OCI-LY3 (cell line): ENCODE measurements at regions not wholly inside any gene's neighbourhood (a gene's known extent, or its start where the extent isn't known, plus 50 kb on each side); places are given as distances from the start of the nearest gene placed in this dataset.

ENCODE experiments used
- H2AFZ ChIP-seq: fragments of 200-600, 300-600 bp; shearing (Covaris generic); 2 replicates; pipeline ENCODE4 v1.6.0; 2014; ENCODE audit warnings: antibody characterized with exemption, low read depth, low read length
- H3K27ac ChIP-seq: fragments of 200-600, 300-600 bp; sonication (generic); 2 replicates; pipeline ENCODE4 v1.5.1; 2014; ENCODE audit warnings: mild to moderate bottlenecking, low read length, moderate library complexity, mixed read lengths
- H3K27me3 ChIP-seq: fragments of 200-600, 300-600 bp; sonication (generic); 2 replicates; pipeline ENCODE4 v1.6.1; 2014; ENCODE audit warnings: low read depth, low read length, mixed read lengths
- H3K36me3 ChIP-seq: fragments of 200-600, 300-600 bp; sonication (generic); replicated peaks from 2 replicates; pipeline ENCODE3; 2014; ENCODE audit warnings: low read depth, low read length, mixed read lengths
- H3K4me1 ChIP-seq: fragments of 300-600, 200-600 bp; sonication (generic); 2 replicates; pipeline ENCODE4 v1.6.1; 2014; ENCODE audit warnings: low read length, mixed read lengths
- H3K4me2 ChIP-seq: fragments of 200-600, 300-600 bp; sonication (generic); 2 replicates; pipeline ENCODE4 v1.6.1; 2014; ENCODE audit warnings: low read length, mixed read lengths
- H3K4me3 ChIP-seq: fragments of 300-600, 200-600 bp; sonication (generic); 2 replicates; pipeline ENCODE4 v1.5.1; 2014; ENCODE audit warnings: antibody characterized with exemption, mild to moderate bottlenecking, low read length, moderate library complexity
- H3K79me2 ChIP-seq: fragments of 300-600, 200-600 bp; shearing (Covaris generic); 2 replicates; pipeline ENCODE4 v1.6.1; 2014; ENCODE audit warnings: mild to moderate bottlenecking, low read length, mixed read lengths
- H3K9ac ChIP-seq: fragments of 300-600, 200-600 bp; shearing (Covaris generic); 2 replicates; pipeline ENCODE4 v1.6.0; 2014; ENCODE audit warnings: mild to moderate bottlenecking, low read length, moderate library complexity
- H3K9me3 ChIP-seq: fragments of 200-600, 300-600 bp; shearing (Covaris generic); 2 replicates; pipeline ENCODE4 v1.6.1; 2014; ENCODE audit warnings: low read length, mixed read lengths; ENCODE audit not compliant: insufficient read depth
- H4K20me1 ChIP-seq: fragments of 200-600, 300-600 bp; sonication (generic); 2 replicates; pipeline ENCODE4 v1.6.1; 2016; ENCODE audit warnings: low read length, mixed read lengths; ENCODE audit not compliant: insufficient read depth
- EZH2phosphoT487 ChIP-seq: fragments of 200-600 bp; shearing (Covaris generic); IDR thresholded peaks from 2 replicates; pipeline ENCODE4 v1.6.1; 2018; ENCODE audit warnings: antibody characterized with exemption, mixed run types, low read depth
- TF ChIP-seq, protein P1 (sequence below): fragments of 200-600, 300-600 bp; sonication (generic); IDR thresholded peaks from 2 replicates; pipeline ENCODE4 v1.5.1; 2014; ENCODE audit warnings: antibody characterized with exemption, low read length, low read depth

DNA sequence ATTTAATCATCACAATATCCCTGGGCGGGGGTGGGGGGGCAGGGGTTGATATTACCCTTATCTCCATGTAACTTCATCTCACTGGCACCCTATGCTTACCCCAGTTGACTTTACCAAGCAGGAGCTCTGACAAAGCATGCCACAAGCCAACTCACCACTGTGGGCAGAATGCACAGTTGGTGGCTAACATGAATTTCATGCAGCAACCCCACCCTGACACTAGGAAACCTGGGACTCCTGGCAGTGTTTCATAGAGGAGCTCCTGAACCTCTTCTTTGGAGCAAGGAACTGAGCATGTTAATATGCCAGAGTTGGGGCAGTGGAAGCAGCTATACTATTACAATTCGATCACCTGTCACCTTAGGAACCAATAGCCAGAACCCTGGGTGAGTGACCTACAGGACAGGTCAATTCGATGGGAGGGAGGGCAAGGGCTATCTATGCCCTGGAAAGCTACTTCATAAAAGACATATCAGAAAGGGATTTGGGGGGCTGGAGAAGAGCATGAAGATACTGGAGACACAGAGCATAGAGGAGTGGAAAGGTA is 97.2 kb upstream of the ACSL4 start:
- Histone ChIP-seq H3K9me3 (no peaks in the 10 kb centered on the region), H3K9ac (no peak overlapping the region), H4K20me1 (no peaks in the 10 kb centered on the region), H3K4me2 (peak overlapping the region; percentile 41), H3K27ac (no peak overlapping the region), H3K4me3 (no peak overlapping the region), H3K79me2 (no peaks in the 10 kb centered on the region), H2AFZ (no peak overlapping the region), H3K4me1 (peaks cover 16% of the 10 kb centered on the region), H3K27me3 (no peaks in the 10 kb centered on the region), H3K36me3 (no peaks in the 10 kb centered on the region)
- no peak for TF ChIP-seq EZH2phosphoT487
- TF ChIP-seq, protein P1, sequence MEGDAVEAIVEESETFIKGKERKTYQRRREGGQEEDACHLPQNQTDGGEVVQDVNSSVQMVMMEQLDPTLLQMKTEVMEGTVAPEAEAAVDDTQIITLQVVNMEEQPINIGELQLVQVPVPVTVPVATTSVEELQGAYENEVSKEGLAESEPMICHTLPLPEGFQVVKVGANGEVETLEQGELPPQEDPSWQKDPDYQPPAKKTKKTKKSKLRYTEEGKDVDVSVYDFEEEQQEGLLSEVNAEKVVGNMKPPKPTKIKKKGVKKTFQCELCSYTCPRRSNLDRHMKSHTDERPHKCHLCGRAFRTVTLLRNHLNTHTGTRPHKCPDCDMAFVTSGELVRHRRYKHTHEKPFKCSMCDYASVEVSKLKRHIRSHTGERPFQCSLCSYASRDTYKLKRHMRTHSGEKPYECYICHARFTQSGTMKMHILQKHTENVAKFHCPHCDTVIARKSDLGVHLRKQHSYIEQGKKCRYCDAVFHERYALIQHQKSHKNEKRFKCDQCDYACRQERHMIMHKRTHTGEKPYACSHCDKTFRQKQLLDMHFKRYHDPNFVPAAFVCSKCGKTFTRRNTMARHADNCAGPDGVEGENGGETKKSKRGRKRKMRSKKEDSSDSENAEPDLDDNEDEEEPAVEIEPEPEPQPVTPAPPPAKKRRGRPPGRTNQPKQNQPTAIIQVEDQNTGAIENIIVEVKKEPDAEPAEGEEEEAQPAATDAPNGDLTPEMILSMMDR = no peak

DNA sequence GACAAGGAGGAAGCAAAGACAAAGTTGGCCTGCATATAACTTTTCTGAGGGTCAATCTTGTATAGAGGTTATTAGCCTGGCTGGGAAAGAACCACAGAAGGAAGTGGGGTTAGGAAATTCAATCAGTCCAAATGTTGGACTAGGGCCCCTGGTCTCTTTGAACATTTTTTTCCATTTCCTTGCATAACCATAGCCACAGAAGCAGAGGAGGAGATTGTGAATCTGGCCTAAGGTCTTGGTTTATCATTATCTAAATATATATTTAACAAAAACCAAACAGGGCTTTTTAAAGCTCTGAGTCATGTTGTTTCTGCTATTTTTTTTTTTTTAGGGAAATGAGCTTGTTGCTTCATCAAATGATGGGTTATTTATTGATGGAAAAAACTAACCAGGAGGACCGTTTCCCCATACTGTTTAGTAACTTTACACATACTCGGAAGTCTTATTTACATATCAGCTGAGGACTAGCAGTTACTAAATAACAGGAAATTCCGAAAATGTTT is 97.7 kb upstream of the ACSL4 start:
- H3K4me2 ChIP-seq = peak overlapping the region; percentile 41

DNA sequence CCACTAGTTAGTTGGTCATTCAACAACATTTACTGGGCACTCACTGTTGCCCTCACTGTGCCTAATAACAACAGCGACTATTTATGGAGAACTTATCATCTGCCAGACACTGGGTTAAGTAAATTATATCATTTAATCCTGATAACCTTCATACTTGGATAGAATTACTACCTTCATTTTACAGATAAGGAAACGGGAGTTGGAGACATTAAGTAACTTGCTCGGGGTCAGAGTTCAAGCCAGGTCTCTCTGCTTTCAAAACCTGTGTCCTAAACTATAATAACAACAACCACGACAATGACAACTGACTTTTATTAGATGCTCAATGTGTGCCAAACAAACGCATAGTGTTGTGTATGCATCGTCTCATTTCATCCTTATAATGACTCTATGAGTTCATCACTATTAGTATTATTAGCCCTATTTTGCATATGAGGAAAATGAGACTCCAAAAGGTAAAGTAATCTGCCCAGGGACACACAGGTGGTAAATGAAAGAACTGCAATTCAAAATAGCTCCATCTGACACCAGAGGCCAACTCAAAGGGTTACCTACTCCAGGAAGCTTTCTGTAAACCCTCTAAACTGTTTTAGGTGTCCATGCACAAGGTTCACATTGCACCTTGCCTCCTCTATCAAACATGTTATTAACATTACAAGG is 98.4 kb upstream of the ACSL4 start:
- H4K20me1 ChIP-seq = no peaks in the 10 kb centered on the region
- TF ChIP-seq, protein P1 = no peak
- TF ChIP-seq EZH2phosphoT487 = no peak
- no peaks in the 10 kb centered on the region for H3K36me3 ChIP-seq
- peak overlapping the region; percentile 66 for H2AFZ ChIP-seq
- peaks cover 16% of the 10 kb centered on the region for H3K4me1 ChIP-seq
- H3K9ac ChIP-seq = no peak overlapping the region
- peak overlapping the region; percentile 41 for H3K4me2 ChIP-seq
- H3K79me2 ChIP-seq = no peaks in the 10 kb centered on the region
- H3K27me3 ChIP-seq = no peaks in the 10 kb centered on the region
- no peak overlapping the region for H3K4me3 ChIP-seq
- H3K27ac ChIP-seq = peak overlapping the region; percentile 26; the same call in 1 of the 2 replicates
- no peaks in the 10 kb centered on the region for H3K9me3 ChIP-seq

More for the DNA sequence above, 97.7 kb upstream of the ACSL4 start:
- Histone ChIP-seq H3K27me3 (no peaks in the 10 kb centered on the region), H3K4me3 (no peak overlapping the region), H3K27ac (no peak overlapping the region; the same call in 1 of the 2 replicates), H3K4me1 (peaks cover 16% of the 10 kb centered on the region), H3K79me2 (no peaks in the 10 kb centered on the region), H3K9me3 (no peaks in the 10 kb centered on the region), H4K20me1 (no peaks in the 10 kb centered on the region), H3K36me3 (no peaks in the 10 kb centered on the region), H2AFZ (0 out of 2 replicates have a peak overlapping the region, but pooled peaks have one; percentile 66), H3K9ac (no peak overlapping the region)
- TF ChIP-seq, protein P1 = no peak
- no peak for TF ChIP-seq EZH2phosphoT487
